NB4 (cell line): ENCODE measurements at regions not wholly inside any gene's neighbourhood (a gene's known extent, or its start where the extent isn't known, plus 50 kb on each side); places are given as distances from the start of the nearest gene placed in this dataset.
A peak's percentile ranks its signal among the peaks of the same experiment; 100 is the strongest.

Source experiments
- DNase-seq: peaks from one replicate; pipeline ENCODE4 v3.0.0; 2010; ENCODE audit warnings: low read depth
- H3K4me3 ChIP-seq: one replicate; pipeline ENCODE4 v1.5.1; 2011; ENCODE audit warnings: mild to moderate bottlenecking, low read depth, low read length, moderate library complexity
- CTCF ChIP-seq: IDR thresholded peaks from one replicate; pipeline ENCODE4 v1.5.1; 2012; ENCODE audit warnings: low read depth, low read length
- MAX ChIP-seq: IDR thresholded peaks from 2 replicates; pipeline ENCODE4 v1.6.1; 2011; ENCODE audit warnings: low read depth, low read length
- MYC ChIP-seq: IDR thresholded peaks from 2 replicates; pipeline ENCODE4 v1.6.1; 2011; ENCODE audit warnings: low read depth, low read length
- POLR2A ChIP-seq: IDR thresholded peaks from 2 replicates; pipeline ENCODE4 v1.6.1; 2011; ENCODE audit warnings: mild to moderate bottlenecking; ENCODE audit not compliant: insufficient read length; ENCODE audit errors: extremely low read depth

- no peak for DNase-seq
- TF ChIP-seq MAX = no peak
- TF ChIP-seq POLR2A = no peak
- no peak for TF ChIP-seq MYC
- TF ChIP-seq CTCF = no peak
- H3K4me3 ChIP-seq = no peak overlapping the region
These were observed 64.6 kb upstream of the ELOVL5 start for GRCh38 chr6:53413326-53413725.

GRCh38 chr6:53412751-53413150 is 64.0 kb upstream of the ELOVL5 start:
- no peak for TF ChIP-seq CTCF
- no peak for TF ChIP-seq MYC
- no peak for TF ChIP-seq POLR2A
- TF ChIP-seq MAX = no peak
- DNase-seq = peak; percentile 29
- H3K4me3 ChIP-seq = no peak overlapping the region

- no peak overlapping the region for H3K4me3 ChIP-seq
- no peak for DNase-seq
- TF ChIP-seq MAX = no peak
- no peak for TF ChIP-seq MYC
- TF ChIP-seq CTCF = no peak
- no peak for TF ChIP-seq POLR2A
These were observed 63.4 kb upstream of the ELOVL5 start for GRCh38 chr6:53412021-53412715.

- DNase-seq = no peak
- TF ChIP-seq MYC (no peak), CTCF (no peak), MAX (no peak), POLR2A (no peak)
- no peak overlapping the region for H3K4me3 ChIP-seq
These were observed 62.7 kb upstream of the ELOVL5 start for GRCh38 chr6:53411451-53411850.

GRCh38 chr6:53410508-53411258 is 61.9 kb upstream of the ELOVL5 start:
- TF ChIP-seq POLR2A = no peak
- TF ChIP-seq MYC = peak; percentile 98
- peak; percentile 57 for TF ChIP-seq CTCF
- TF ChIP-seq MAX = peak; percentile 96
- no peak overlapping the region for H3K4me3 ChIP-seq
- peak; percentile 57 for DNase-seq
